ENCODE measurements at regions not wholly inside any gene's neighbourhood (a gene's known extent, or its start where the extent isn't known, plus 50 kb on each side); places are given as distances from the start of the nearest gene placed in this dataset.

DNA sequence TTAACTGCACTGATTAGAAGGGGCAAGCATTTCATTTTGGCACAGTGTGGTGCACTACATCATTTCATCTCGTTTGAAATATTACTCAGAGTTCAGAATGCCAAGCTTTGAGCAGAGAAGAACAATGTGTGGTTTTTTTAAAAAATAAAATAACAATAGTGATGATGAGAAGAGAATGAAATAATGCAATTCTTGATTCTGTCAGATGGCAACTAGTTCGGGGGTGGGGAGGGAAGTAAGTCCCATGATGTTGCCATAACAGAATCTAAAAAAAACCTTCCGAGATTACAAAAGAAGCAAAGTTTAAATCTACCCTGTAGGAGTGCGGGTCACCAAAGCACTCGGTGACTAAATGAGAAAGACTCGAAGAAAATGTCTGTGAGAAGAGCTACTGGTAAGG lies 490.4 kb downstream of the NR4A2 start:
- no peak for DNase-seq (ENCODE audit: low spot score)
- intact Hi-C loops (cut with DNase I), result no loop called here

DNA sequence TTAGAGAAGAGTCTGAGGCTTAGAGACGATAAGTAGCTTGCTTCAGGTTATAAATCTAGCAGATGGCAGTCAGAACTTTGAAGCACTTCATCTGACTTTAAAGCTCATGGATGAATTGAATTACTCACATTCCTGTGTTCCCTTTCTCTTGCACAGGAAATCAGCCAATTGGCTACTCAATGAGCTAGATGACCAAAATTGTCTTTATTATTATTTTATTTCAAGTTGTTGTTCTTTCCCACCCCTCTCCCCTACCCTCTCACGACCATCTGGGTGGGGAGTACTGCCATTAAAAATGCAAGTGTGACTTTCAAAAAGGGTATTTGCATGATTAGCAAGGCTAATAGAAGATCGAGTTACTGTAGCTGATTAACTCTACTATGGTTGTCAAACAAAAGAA lies 491.1 kb downstream of the NR4A2 start:
- no peak for DNase-seq (ENCODE audit: low spot score)
- intact Hi-C loops (cut with DNase I), result no loop called here

DNA sequence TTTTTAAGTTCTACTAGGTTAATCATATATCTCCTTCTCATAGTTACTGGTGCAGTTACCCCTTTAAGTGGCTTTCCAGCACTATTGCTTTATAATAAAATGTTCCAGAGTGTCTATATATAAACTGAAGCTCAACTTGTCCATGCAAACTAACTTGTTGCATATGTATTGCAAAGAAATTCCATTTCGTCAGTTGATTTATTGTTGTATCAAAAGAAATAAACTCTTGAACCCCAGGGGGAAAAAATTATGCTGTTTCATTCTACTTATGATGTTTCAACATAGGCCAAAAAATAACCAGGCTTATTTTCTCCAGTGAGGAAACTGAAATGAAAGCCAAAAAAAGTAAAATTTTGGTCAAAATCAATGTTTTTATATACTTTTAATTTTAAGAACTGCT lies 491.9 kb downstream of the NR4A2 start:
- no peak for DNase-seq (ENCODE audit: low spot score)
- intact Hi-C loops (cut with DNase I), result no loop called here

DNA sequence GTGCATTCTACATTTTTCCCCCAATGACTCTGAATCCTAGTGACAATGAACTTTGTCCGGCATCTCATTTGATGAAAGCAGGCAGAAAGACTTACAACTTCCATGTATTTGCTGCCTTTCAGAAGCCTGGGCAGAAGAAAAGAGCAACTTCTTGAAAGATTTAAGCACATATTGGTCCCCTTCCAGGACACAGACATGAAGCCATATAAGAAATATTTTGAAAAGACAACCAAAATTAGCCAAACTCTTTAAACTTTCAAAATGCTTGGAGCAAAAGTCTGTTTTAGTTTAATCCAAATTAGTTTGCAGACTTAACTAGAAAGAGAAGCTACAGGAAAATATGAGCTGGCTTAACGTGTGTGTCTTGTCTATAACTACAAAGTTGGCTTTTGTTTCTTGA lies 492.5 kb downstream of the NR4A2 start:
- intact Hi-C loops (cut with DNase I), result no loop called here
- no peak for DNase-seq (ENCODE audit: low spot score)

DNA sequence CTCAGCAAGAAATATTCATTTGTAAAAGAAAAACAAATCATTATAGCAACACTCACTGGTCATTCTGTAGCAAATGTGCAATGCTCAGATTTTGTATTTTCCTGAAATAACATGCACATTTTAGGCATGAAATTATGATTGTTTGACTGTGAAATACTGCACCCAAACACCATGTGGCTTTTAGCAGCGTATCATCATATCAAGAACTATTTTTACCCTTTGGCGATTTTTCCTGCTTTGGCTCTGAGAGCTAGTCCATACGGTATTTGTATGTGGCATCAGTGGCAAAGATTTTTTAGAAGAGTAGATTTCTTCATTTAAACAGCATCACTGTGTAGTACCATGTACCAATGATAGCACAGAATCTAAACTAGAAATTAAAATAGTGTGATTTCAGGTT lies 493.1 kb downstream of the NR4A2 start:
- DNase-seq (ENCODE audit: low spot score), result no peak
- intact Hi-C loops (cut with DNase I), result no loop called here

DNA sequence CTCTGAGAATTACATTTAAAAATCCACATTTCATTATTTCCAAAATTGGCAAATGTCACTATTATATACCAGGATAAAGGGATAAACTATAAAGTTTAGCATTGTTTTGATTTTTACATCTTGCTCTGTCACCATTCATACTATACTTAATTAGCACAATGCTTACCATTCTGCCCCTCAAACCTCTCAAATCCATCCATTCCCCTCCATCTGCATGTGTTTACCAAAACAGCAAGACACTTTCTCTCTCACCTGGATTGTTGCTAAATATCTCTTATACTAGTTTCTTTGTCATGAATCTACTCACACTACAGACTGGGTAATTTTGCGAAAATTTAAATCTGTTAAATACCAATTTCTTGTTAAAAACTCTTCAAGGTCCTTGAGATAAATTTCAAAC lies 496.1 kb downstream of the NR4A2 start:
- intact Hi-C loops (cut with DNase I), result no loop called here
- no peak for DNase-seq (ENCODE audit: low spot score)

DNA sequence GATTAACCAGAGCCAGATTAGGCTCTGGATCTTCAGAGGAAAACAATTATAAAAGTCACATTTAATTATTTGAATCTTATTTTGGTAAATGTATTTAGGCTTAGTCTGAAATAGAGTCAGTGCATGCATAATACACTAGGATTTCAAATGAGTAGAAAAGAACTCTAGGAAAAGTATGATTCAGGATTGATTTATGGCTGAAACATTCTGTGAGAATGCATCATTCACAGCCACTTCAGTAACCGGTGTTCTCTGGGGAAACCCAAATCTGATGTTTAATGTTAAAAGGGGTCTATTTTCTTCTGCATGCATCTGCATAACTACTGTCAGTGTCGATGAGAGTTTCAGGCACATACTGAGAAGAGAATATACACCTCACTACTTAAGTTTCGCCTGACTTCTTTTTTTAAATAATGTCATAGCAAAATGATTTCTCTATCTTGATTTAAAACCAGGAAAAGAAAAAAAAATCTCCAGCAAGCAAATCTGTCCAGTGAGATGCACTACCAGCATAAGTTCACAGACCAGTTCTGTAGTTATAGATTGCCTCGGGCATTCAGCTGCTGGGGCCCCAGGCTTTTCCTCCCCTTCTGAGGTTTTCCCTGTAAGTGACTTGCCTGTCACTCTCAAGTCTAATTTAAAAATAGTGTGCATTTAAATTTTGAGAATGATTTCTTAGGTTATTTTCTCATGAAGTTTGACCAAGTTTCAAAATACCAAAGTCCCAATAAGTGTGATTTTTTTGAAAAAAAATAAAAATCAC lies 501.5 kb downstream of the NR4A2 start:
- intact Hi-C loops (cut with DNase I), result no loop called here

DNA sequence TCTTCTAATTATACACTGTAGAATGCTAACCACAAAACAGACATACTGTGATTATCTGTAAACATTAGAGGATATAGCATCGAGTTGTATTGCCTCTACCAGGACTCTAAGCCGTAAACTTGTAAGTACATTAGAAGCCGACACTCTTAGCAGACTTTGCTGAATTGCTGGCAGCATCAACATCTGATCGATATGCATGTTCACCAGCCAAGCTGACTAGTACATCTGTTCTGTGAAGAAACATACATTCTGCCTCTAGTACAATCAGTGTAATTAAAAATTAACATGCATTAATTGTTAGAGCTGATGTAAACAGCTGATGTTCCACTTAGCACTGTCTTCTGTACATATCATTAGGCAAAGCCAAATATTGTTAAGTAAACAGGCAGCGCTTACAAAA lies 502.2 kb downstream of the NR4A2 start:
- intact Hi-C loops (cut with DNase I), result no loop called here
- DNase-seq (ENCODE audit: low spot score), result no peak

More for the DNA sequence above, 501.5 kb downstream of the NR4A2 start:
- DNase-seq (ENCODE audit: low spot score), result no peak

DNA sequence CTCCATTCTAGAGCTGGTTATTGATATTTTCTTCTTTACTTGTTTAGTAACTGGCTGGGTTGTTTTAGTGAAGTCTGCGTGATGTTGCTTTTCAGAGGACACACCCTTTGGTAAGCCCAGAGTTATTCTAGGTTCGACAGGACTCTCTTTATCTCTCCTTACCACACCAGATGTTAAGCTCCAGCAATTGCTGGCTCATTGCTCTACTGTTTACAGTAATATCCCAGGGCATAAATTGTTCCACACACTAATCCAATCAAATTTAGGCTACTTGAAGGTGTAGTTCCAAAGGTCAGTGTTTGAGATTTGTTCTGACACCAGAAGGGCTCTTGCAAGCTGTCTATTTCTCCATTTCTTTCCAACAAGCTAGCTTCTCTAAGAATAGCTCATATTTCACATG lies 506.6 kb downstream of the NR4A2 start:
- intact Hi-C loops (cut with DNase I), result no loop called here

DNA sequence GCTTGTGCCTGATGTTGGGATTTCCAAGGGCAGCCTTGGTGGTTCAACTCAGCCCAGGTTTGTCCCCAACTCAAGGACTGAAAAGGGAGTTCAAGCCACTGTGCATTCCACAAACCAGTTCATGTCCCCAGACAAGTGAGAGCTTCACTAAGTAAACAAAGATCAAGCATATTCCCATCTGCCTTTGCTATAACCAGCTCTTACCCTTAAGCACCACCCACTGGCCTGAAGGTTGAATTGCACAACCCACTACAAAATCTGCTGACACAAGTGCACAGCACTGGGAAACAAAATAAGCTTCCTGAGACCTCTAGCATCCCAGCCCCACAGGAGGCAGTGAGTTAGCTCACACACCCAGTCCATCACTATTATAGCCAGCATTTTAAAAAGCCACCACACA lies 516.7 kb downstream of the NR4A2 start:
- intact Hi-C loops (cut with DNase I), result no loop called here
- peak; percentile 43 for DNase-seq (ENCODE audit: low spot score)

More for the DNA sequence above, 506.6 kb downstream of the NR4A2 start:
- DNase-seq (ENCODE audit: low spot score), result no peak

DNA sequence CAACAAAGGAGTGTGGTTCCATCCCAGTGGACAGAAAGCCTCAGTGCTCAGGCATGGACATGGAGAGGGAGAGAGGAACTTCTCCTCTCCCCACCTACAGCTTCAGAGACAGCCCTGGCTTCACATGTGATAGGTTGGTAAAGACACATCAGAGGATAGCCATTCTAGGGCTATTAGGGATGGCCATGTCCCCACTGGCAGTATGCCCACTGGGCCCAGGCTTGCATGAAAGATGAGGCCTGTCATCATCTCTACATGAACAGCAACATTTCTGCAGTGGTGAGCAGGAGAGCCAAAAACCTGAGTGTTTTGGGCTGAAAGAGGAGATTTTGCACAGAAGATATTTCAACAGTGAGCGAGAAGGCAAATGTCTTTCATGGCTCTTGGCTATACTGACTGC lies 517.2 kb downstream of the NR4A2 start:
- intact Hi-C loops (cut with DNase I), result no loop called here
- no peak for DNase-seq (ENCODE audit: low spot score)

DNA sequence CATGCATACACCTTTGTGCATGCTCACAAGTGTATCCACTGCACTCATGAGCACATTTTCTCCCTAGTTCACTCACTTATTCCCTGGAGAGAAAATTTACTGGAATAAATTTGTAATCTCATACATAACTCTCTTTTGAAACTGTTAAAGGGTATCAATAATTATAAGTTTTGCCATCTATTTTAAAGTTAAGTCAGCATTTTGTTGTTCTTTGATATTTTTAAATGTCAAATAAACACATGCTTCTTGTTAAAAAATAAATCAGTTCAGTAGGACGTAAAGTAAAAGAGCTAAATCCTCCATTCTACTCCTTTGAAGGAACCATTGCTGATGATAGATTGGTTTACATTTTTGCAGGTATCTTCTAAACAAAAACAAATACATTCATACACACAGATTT lies 522.1 kb downstream of the NR4A2 start:
- intact Hi-C loops (cut with DNase I), result no loop called here
- no peak for DNase-seq (ENCODE audit: low spot score)

DNA sequence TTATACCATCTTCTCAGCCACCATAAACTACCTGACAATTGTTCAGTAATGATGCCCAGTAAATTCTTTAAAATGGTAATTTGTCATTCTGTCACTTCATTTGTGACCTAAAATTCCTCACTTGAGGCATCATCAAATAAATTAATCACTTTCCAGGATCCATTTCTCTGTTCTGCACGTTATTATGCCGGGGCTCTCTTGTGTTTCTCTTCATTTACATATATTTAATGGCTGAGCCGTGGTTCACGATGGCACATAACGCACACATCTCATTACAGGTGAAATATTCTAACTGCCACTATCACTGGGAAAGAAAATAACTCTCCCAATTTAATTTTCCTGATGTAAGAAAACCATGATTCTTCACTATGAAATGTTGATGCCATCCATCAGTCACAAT lies 529.6 kb downstream of the NR4A2 start:
- DNase-seq (ENCODE audit: low spot score), result no peak
- intact Hi-C loops (cut with DNase I), result no loop called here

DNA sequence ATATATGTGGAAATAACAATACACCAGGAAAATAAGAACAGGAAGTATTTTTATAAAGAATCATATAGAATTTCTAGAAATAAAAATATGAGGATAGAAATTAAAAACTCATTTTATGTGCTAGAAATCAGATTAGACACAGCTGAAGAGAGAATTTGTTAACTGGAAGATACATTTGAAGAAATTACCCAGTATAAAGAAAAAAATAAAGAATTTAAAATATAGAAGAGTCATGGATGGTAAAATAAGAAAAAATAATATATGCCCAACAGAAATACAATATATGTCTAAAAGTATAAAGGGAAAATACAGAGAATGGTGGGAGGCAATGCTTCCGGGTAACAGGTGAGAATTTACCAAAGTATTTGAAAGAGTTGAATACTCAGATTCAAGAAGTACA lies 539.9 kb downstream of the NR4A2 start:
- DNase-seq (ENCODE audit: low spot score), result no peak
- intact Hi-C loops (cut with DNase I), result no loop called here

DNA sequence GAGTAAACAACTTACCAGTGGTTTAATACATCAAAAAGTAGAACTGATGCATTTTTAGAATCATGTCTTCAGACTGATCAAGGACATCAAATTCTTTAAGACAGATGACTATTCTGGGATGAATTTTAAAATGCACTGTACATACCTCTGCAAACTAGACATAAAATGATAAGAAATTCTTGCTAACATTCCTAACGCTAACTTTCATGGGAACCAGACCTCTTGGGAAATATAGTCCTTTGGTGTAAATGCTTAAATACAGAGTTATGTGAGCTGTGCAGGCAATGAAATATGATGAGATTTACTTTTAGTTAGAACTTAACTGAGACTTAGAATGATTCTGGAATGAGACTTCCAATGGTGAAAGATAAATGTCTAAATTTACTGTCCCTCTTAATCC lies 562.0 kb downstream of the NR4A2 start:
- intact Hi-C loops (cut with DNase I), result no loop called here
- no peak for DNase-seq (ENCODE audit: low spot score)

DNA sequence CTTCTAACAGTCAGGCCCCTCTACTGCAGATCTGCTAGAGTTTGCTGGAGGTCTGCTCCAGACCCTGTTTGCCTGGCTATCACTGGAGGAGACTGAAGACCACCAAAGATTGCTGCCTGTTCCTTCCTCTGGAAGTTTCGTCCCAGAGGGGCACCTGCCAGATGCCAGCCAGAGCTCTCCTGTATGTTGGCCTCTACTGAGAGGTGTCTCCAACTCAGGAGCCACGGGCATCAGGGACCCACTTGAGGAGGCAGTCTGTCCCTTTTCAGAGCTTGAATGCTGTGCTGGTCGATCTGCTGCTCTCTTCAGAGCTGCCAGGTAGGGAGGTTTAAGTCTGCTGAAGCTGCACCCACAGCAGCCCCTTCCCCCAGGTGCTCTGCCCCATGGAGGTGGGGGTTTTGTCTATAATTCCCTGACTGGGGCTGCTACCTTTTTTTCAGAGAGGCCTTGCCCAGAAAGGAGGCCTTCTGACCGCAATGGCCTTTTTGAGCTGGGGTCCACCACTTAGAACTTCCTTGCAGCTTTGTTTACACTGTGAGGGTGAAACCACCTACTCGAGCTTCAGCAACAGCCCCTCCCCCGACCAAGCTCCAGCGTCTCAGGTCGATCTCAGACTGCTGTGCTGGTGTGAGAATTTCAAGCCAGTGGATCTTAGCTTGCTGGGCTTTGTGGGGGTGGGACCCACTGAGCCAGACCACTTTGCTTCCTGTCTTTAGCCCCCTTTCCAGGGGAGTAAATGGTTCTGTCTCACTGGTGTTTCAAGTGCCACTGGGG lies 566.0 kb downstream of the NR4A2 start:
- intact Hi-C loops (cut with DNase I), result no loop called here
- no peak for DNase-seq (ENCODE audit: low spot score)

DNA sequence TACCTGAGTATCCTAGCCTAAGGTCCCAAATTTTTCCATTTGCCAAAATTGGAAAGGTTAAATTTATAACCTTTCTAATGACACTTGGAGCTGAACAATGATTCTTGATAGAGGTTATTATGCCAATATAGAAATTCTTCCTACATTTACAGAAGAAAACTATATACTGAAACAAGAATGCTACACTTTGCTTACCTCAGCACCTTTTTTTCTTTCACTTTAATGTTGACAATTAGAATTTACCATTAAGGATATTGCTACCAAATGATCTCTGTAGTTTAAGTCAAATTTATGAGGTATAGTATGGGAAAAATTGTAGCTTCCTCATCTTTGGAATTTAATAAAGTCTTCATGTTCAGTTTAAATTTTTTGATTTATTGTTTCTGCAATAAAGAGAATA lies 577.0 kb downstream of the NR4A2 start:
- intact Hi-C loops (cut with DNase I), result no loop called here
- no peak for DNase-seq (ENCODE audit: low spot score)

DNA sequence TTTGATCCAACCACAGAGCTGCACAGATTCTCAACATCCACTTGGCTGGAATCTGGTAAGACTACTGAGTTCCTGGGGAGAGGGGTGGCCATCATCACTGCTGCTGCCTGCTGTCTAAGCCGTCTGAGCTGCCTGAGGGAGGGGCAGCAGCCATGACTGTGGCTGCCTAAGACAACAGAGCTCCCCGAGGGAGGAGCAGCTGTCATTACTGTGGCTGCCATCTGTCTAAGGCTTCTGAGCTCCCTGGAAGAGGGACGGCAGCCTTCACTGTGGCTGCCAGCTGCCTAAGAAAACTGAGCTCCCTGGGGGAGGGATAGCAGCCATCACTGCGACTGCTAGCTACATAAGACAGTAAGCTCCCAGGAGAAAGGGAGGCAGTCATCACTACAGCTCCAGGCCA lies 584.4 kb downstream of the NR4A2 start:
- no peak for DNase-seq (ENCODE audit: low spot score)
- intact Hi-C loops (cut with DNase I), result no loop called here

DNA sequence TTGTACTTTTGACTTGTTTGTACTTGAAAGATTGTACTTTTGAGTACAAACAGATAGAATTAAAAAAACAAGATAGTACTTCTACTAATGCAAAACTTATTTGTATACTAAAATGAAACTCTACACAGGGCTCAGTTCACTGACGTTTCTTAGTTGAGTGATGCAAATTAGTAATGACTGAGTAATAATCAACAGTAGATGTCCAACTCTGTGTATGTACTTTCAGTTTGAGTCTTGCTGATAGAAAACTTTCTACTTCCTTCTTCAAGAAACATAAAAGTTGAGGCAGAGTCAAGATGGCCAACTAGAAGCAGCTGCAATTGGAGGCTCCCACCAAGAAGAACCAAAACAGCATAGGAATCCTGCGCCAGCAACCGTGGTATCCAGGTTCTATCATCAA lies 585.0 kb downstream of the NR4A2 start:
- intact Hi-C loops (cut with DNase I), result no loop called here

DNA sequence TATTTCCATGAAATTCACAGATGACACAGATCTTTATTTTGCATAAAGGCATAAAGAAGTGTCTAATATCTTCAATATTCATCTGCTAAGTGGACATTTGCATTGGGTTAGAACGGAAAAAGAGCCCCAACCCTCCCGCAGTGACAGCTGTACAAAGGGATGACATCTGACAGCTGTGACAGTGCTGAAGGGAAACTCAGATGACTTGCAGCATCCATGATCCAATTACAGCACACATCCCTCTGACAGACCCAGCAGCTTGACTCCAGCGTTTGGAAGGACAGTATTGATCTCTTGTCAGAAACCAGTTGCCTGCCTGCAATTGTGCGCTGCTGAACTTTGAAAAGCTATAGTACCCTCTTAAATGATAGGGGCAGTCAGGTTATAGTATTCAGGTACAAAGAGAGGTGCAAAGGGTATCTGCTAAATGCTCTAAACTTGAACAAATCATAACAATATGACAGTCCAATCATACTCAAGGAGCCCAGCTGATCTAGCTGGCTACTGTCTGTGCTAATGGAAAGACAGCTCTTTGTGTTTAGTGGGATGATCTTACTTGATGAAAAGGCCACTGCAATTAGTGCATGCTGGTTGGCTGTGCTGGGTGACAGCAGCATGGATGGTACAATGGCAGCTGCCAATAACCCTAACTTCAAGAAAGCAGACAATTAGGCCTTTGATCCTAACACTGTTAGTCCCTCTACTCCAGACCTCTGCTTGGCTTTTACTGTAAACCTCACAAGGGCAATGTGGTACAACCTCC lies 599.2 kb downstream of the NR4A2 start:
- DNase-seq (ENCODE audit: low spot score), result no peak
- intact Hi-C loops (cut with DNase I), result no loop called here

More for the DNA sequence above, 585.0 kb downstream of the NR4A2 start:
- DNase-seq (ENCODE audit: low spot score), result no peak

All from posterior vena cava (tissue), 2 donors.